Bronchial epithelial cell (primary cell): ENCODE measurements at regions not wholly inside any gene's neighbourhood (a gene's known extent, or its start where the extent isn't known, plus 50 kb on each side); places are given as distances from the start of the nearest gene placed in this dataset.

Source experiments
- DNase-seq: peaks from one replicate; pipeline ENCODE4 v3.0.0-alpha.2; 2010; ENCODE audit warnings: low read depth
- FAIRE-seq: peaks from 2 replicates; lab custom pipeline; 2011; peaks lifted over from hg19 to GRCh38; lab: Jason Lieb, UNC
- H3K27me3 ChIP-seq: 2 replicates; pipeline ENCODE4 v1.5.1; 2011; ENCODE audit warnings: low read length; ENCODE audit not compliant: control insufficient read depth, insufficient read depth
- H3K36me3 ChIP-seq: 2 replicates; pipeline ENCODE4 v1.5.1; 2011; ENCODE audit warnings: low read length; ENCODE audit not compliant: control insufficient read depth, insufficient read depth
- H3K4me3 ChIP-seq: 2 replicates; pipeline ENCODE4 v1.5.1; 2011; ENCODE audit warnings: mild to moderate bottlenecking, low read depth, low read length, control low read depth
- CTCF ChIP-seq: IDR thresholded peaks from 2 replicates; pipeline ENCODE4 v1.5.1; 2011; ENCODE audit warnings: mild to moderate bottlenecking, moderate library complexity, low read length, control low read depth, inconsistent platforms; ENCODE audit not compliant: insufficient read depth, severe bottlenecking

- H3K4me3 ChIP-seq, result no peak overlapping the region
- H3K27me3 ChIP-seq, result no peaks in the 10 kb centered on the region
- no peak for FAIRE-seq
- no peak for DNase-seq
- TF ChIP-seq CTCF, result no peak
- no peaks in the 10 kb centered on the region for H3K36me3 ChIP-seq
These were observed 365.3 kb downstream of the NUAK1 start for GRCh38 chr12:105773471-105773870.

- FAIRE-seq (peak; percentile 64), DNase-seq (no peak)
- Histone ChIP-seq H3K36me3 (no peaks in the 10 kb centered on the region), H3K4me3 (no peak overlapping the region), H3K27me3 (no peaks in the 10 kb centered on the region)
- TF ChIP-seq CTCF, result no peak
These were observed 364.7 kb downstream of the NUAK1 start for GRCh38 chr12:105774037-105774436.

DNA sequence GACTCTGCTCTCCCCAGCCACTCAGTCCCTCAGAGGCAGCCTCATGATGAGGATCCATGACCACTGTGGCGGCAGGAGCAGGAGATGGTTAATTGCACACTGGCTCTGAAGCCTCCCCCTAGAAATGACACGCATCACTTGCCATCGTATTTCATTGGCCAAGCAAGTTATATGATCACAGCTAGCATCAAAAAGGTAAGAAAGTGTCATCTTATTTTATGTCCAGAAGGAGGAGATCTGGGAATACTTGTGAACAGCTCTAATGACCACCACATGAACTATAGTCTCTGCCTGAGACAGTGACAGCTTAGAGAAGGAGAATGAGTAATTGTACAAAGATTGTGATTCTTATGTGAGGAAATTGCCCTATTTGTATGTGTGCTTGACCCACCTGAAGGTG is 363.4 kb downstream of the NUAK1 start:
- peak; percentile 47 for DNase-seq
- FAIRE-seq, result no peak
- Histone ChIP-seq H3K27me3 (no peaks in the 10 kb centered on the region), H3K36me3 (no peaks in the 10 kb centered on the region), H3K4me3 (no peak overlapping the region)
- no peak for TF ChIP-seq CTCF

DNA sequence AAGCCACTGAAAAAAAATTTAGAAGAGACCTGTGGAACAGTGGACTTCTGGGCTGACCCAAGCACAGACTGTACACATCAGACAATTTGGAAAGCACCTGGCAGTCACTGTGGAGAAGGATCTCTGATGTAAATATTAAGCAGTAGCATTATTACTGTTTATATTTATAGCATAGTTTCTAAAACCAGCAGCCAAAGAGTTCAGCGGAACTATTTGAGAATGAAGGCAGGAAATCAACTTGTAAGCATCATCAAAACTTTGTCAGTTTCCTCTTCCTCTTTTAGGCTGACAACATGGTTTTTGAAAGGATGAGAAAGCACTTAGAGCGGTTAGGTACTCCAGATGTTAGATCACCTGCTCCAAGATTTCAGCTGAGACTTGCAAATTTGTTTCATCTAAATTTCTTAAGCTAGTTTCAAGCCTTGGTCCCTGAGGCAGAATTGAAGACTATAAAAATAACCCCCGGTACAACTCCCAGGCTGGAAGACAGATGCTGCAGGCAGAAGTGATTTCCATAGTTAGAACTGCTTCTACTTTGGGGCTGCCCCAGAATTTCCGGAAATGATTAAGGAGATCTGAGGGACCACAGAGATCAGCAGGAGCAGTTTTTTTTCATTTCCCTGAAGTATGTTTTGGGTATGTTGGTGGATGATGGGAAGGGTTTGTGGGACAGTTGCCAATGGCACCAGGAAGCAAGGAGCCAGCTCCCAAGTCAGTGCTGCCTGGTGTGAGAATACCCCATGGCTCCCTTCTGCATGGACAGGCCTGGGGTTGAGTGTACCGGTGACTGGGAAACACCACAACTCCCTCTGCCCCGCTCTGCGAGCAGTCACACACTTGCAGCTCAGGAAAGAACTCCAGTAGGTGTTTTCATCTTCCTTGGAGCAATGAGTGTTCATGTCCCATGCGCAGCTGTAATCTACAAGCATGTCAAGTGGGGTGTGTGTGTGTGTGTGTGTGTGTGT is 354.5 kb downstream of the NUAK1 start:
- no peaks in the 10 kb centered on the region for H3K27me3 ChIP-seq
- no peak for FAIRE-seq
- no peak overlapping the region for H3K4me3 ChIP-seq
- no peak for TF ChIP-seq CTCF
- no peaks in the 10 kb centered on the region for H3K36me3 ChIP-seq
- DNase-seq, result no peak

DNA sequence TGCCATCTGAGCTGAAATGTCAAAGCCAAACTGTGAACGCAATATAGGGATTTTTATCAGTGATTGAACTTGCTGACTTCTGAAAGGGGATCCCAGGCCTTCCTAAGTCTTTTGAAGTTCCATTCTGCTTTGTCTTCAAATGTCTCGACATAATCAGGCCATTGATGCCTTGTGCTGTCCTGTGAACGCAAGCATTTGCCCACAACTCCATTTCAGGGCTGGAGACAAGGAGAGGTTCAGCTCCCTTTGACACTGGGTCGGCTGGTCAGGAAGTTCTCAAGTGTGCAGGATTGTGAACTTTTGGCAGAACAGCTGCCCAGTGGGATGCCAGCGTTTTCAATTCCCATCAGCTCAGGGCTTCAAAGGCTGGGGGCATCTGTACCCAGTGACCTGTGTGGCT is 345.3 kb downstream of the NUAK1 start:
- TF ChIP-seq CTCF, result no peak
- DNase-seq (no peak), FAIRE-seq (no peak)
- no peaks in the 10 kb centered on the region for H3K36me3 ChIP-seq
- no peak overlapping the region for H3K4me3 ChIP-seq
- H3K27me3 ChIP-seq, result no peaks in the 10 kb centered on the region
